ENCODE measurements at regions not wholly inside any gene's neighbourhood (a gene's known extent, or its start where the extent isn't known, plus 50 kb on each side); places are given as distances from the start of the nearest gene placed in this dataset.

DNA sequence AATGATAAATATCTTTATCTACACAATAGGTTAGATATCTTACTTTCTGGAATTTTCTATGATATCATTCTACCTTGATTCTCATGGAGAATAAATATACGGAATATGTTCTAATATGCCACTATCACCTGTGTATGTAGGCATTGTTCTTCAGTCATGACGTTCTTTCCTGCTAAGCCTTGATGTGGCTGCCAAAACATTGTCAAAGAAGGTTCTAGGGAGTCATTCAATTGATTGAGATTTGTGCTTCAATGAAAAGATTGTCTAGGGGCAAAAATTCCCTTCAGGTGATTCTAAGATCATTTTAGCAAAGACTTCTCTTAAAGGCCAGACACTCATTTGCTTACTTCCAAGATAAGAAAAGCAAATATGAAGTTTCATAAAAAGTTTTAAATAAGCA, 118.1 kb downstream of the MAT2B start:
- TF ChIP-seq, protein P1, sequence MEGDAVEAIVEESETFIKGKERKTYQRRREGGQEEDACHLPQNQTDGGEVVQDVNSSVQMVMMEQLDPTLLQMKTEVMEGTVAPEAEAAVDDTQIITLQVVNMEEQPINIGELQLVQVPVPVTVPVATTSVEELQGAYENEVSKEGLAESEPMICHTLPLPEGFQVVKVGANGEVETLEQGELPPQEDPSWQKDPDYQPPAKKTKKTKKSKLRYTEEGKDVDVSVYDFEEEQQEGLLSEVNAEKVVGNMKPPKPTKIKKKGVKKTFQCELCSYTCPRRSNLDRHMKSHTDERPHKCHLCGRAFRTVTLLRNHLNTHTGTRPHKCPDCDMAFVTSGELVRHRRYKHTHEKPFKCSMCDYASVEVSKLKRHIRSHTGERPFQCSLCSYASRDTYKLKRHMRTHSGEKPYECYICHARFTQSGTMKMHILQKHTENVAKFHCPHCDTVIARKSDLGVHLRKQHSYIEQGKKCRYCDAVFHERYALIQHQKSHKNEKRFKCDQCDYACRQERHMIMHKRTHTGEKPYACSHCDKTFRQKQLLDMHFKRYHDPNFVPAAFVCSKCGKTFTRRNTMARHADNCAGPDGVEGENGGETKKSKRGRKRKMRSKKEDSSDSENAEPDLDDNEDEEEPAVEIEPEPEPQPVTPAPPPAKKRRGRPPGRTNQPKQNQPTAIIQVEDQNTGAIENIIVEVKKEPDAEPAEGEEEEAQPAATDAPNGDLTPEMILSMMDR (IDR thresholded peaks at IDR 0.05) = no peak
- TF ChIP-seq ZFX (IDR thresholded peaks at IDR 0.05; ENCODE audit: borderline replicate concordance) = no peak
